ENCODE measurements at regions not wholly inside any gene's neighbourhood (a gene's known extent, or its start where the extent isn't known, plus 50 kb on each side); places are given as distances from the start of the nearest gene placed in this dataset.

GRCh38 chr3:170809007-170809974, 60.7 kb downstream of the RPL22L1 start (continued):
- TF ChIP-seq CTCFL (IDR thresholded peaks at IDR 0.05; ENCODE audit: borderline replicate concordance, insufficient read depth, low read depth, low read length, poor library complexity, severe bottlenecking) = no peak
- TF ChIP-seq SMARCA4 (IDR thresholded peaks at IDR 0.05) = 0 out of 2 replicates have a peak, but pooled peaks have one; percentile 30
- no peak for TF ChIP-seq TARDBP (IDR thresholded peaks at IDR 0.05)
- TF ChIP-seq TAF7 (tag; IDR thresholded peaks at IDR 0.05) = no peak
- TF ChIP-seq THRA (IDR thresholded peaks at IDR 0.05) = no peak
- TF ChIP-seq TAF1 (IDR thresholded peaks at IDR 0.05; ENCODE audit: control insufficient read depth, extremely low read depth, insufficient read depth, low read length, severe bottlenecking) = no peak
- peak; percentile 52; the same call in 1 of the 2 replicates for TF ChIP-seq TOE1 (IDR thresholded peaks at IDR 0.05; ENCODE audit: borderline replicate concordance)
- TF ChIP-seq TOE1 (CRISPR knock-in tag; IDR thresholded peaks at IDR 0.05; ENCODE audit: borderline replicate concordance, low read depth) = no peak
- TF ChIP-seq THRB (CRISPR knock-in tag; conservative IDR thresholded peaks at IDR 0.05) = 0 out of 2 replicates have a peak, but pooled peaks have one; percentile 25
- TF ChIP-seq ZBTB34 (CRISPR knock-in tag; IDR thresholded peaks at IDR 0.05) = no peak
- TF ChIP-seq ZNF316 (IDR thresholded peaks at IDR 0.05) = peak; percentile 93
- TF ChIP-seq WHSC1 (IDR thresholded peaks at IDR 0.05; ENCODE audit: low read length) = no peak
- TF ChIP-seq HDAC1 (IDR thresholded peaks at IDR 0.05) = peak in 1 of 2 experiments; percentile 43; a peak in 1 of 4 replicates
- peak; percentile 44 for TF ChIP-seq MEIS2 (IDR thresholded peaks at IDR 0.05; ENCODE audit: partially characterized antibody)
- TF ChIP-seq STAT5A (IDR thresholded peaks at IDR 0.05; ENCODE audit: borderline replicate concordance, low read length) = no peak
- 0 out of 2 replicates have a peak, but pooled peaks have one; percentile 39 for TF ChIP-seq ARID1B (IDR thresholded peaks at IDR 0.05)

Data from K562 (cell line).